ENCODE measurements at regions not wholly inside any gene's neighbourhood (a gene's known extent, or its start where the extent isn't known, plus 50 kb on each side); places are given as distances from the start of the nearest gene placed in this dataset.

GRCh38 chr21:17440969-17441368 lies 71.9 kb upstream of the CXADR start:
- DNase-seq = no peak

GRCh38 chr21:17441370-17441769 lies 71.5 kb upstream of the CXADR start:
- no peak for DNase-seq

DNA sequence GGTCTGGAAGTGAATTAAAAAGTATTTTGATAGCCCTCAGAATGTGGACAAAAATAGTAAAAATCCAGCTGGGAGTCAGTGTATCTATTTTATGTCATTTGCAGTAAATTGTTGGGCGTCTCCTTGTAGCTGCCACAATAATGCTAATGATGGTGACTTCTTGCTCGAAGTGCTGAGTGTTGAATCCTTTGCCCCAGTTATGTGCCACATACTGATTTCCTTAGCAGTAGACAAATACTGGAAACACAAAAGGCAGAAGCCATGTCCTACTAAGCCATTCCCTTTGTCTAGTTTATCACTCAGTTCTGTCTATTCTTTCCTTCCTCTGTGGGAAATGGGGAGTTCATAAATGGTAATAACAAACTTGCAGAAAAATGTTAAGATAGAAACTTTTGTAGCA lies 70.7 kb upstream of the CXADR start:
- DNase-seq = no peak

DNA sequence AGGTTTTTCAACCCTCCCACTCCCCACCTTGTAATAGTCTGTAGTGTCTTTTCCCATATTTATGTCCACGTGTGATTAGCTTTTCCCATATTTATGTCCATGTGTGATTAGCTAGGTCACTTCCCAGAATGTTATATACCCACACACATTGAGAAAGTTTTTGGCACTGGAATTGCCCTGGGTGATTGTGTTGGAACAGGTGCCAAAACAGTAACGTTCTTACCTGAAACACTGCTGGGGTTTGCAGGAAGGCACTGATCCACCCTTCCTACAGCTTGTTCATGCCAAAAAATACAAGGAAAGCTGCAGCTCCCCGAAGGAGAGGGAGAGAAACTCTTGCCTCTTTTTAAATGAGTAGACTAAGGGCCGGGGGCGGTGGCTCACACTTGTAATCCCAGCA lies 68.0 kb upstream of the CXADR start:
- no peak for DNase-seq

DNA sequence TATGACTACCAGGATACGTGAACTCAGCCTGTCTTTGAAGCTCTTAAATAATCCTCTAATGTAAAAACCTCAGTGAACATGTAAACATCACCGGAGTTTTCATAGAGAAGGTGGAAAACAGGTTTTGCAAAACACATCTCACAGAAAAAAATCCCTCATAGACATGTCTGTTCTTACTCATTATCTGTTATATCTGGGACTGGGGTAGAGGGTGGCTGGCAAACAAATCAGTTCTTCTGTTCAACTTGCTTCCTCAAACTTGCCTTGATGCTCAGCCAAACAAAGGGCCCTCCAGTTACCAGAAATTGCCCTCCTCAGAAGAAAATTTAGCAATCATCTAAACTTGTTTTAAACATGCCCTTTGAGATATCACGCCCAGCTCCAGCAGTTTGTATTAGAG lies 66.1 kb upstream of the CXADR start:
- DNase-seq = no peak

GRCh38 chr21:17449701-17450100 lies 63.1 kb upstream of the CXADR start:
- DNase-seq = no peak

DNA sequence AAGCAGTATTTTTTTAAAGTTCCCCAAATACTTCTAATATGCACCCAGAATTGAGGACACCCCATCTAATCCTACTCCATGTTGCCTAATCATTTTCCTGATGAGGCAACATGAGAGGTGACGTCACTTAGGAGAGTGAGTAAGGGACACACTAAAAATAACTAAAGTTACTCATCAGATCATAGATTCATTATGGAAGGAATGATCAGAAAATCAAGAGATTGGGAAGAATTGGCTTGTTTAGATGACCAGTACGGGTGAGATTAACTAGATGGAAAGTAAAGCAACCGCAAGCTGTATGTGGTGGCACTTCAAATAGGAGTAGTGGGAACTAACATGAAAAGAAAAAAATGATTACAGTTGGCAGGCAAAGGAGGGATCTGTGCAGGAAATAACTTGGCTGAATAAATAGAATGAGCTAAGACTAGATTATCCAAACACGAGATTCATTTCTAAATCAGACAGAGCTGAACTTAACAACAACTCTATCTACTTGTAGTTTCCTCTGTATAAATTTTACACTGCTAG lies 61.4 kb upstream of the CXADR start:
- DNase-seq = no peak

DNA sequence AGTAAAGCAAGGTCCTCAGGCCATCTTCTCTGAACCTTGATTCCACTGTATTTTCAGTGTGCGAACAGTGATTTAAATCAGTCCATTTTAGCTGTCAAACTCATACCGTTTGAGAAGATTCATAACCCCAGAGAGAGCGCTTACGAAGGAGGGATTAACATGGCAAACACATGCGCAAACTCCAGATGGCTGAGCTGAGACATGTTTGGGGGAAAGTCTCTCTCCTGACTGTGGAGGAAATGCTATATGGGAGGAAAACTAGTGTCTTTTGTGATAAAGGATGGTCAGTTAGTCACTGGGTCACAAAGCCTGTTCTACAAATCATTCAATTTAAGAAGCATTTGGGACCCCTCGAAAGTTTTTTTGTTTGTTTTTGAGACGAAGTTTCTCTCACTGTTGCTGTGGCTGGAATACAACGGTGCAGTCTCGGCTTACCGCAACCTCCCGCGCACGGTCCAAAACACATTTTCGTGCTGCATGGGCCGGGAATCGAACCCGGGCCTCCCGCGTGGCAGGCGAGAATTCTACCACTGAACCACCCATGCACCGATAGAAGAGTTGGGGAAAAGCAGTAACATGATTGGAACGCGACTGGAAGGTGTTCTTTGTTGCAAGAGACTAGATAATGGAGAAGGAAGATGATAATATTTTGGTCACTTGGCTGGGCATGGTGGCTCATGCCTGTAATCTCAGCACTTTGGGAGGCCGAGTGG lies 58.4 kb upstream of the CXADR start:
- peak; percentile 47 to 58 for DNase-seq

DNA sequence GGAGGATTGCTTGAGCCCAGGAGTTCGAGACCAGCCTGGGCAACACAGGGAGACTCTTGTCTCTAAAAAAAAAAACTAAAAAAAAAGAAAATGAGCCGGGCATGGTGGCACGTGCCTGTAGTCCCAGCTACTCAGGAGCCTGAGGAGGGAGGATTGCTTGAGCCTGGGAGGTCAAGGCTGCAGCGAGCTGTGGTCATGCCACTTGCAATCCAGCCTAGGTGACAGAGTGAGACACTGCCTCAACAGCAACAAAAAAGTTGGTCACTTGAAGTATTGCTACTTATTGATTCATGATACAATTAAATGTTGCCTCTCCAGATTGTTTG lies 57.9 kb upstream of the CXADR start:
- no peak for DNase-seq

- no peak for DNase-seq
Observed at GRCh38 chr21:17455451-17455850, 57.4 kb upstream of the CXADR start.

GRCh38 chr21:17458279-17458678 lies 54.6 kb upstream of the CXADR start:
- no peak for DNase-seq

GRCh38 chr21:17460094-17460493 lies 52.7 kb upstream of the CXADR start:
- no peak for DNase-seq

- DNase-seq = no peak
Observed at GRCh38 chr21:17461014-17461413, 51.8 kb upstream of the CXADR start.

GRCh38 chr21:17461582-17461981 lies 51.3 kb upstream of the CXADR start:
- DNase-seq = no peak

DNA sequence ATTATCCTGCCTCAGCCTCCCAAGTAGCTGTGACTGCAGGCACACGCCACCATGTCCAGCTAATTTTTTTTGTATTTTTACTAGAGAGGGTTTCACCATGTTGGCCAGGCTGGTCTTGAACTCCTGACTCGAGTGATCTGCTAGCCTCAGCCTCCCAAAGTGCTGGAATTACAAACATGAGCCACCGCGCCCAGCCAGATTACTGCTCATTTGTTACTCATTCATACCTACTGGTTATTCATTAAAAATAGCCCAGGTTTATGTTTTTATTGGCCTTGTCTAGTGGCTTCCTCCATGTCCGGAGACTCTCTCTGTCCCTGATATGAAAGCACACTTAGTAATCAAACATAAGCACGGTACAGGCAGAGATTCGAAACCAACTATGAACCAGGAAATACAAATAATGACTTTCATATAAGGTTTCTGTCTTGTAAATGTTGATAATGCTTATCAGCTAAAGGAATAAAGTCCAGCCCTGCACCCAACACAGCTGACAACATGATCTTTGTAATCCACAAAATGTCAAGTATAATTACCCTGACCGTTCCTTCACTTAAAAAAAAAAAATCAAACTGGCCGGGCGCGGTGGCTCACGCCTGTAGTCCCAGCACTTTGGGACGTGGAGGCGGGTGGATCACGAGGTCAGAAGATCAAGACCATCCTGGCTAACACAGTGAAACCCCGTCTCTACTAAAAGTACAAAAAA lies 50.4 kb upstream of the CXADR start:
- DNase-seq = no peak
